ENCODE measurements at regions not wholly inside any gene's neighbourhood (a gene's known extent, or its start where the extent isn't known, plus 50 kb on each side); places are given as distances from the start of the nearest gene placed in this dataset.
A peak's percentile ranks its signal among the peaks of the same experiment; 100 is the strongest.

- intact Hi-C loops (cut with DNase I; ENCODE audit: low total_unique reads), result no loop called here
- peak; percentile 37 to 66 for DNase-seq
- 11 to 67% (median 31%) methylated on average over 1 of the region's 1 CpG for WGBS, 5 donors
- Histone ChIP-seq H3K4me1 (peaks cover 0 to 5% (median 0%) of the 10 kb centered on the region in 4 donors), H3K27me3 (no peaks in the 10 kb centered on the region), H3K27ac (no peak overlapping the region), H3K4me3 (no peak overlapping the region), H3K36me3 (no peaks in the 10 kb centered on the region), H3K9me3 (no peaks in the 10 kb centered on the region)
- TF ChIP-seq POLR2A (IDR thresholded peaks at IDR 0.05) (no peak), POLR2AphosphoS5 (IDR thresholded peaks at IDR 0.05) (no peak), CTCF (IDR thresholded peaks at IDR 0.05) (no peak), EP300 (IDR thresholded peaks at IDR 0.05) (no peak)
These were observed 150.4 kb upstream of the HMGN3 start for GRCh38 chr6:79384845-79385244.

GRCh38 chr6:79378957-79379356 is 144.5 kb upstream of the HMGN3 start:
- Histone ChIP-seq H3K27me3 (no peaks in the 10 kb centered on the region), H3K4me3 (no peak overlapping the region), H3K9me3 (no peaks in the 10 kb centered on the region), H3K27ac (no peak overlapping the region), H3K36me3 (no peaks in the 10 kb centered on the region), H3K4me1 (peaks cover 4 to 29% (median 13%) of the 10 kb centered on the region in 4 donors)
- TF ChIP-seq POLR2AphosphoS5 (IDR thresholded peaks at IDR 0.05), result no peak
- DNase-seq, result no peak
- WGBS, 5 donors, result 97 to 99% (median 97%) methylated on average over 5 of the region's 5 CpGs
- intact Hi-C loops (cut with DNase I; ENCODE audit: low total_unique reads), result no loop called here

- TF ChIP-seq POLR2A (IDR thresholded peaks at IDR 0.05) (no peak), EP300 (IDR thresholded peaks at IDR 0.05) (no peak), CTCF (IDR thresholded peaks at IDR 0.05) (no peak), POLR2AphosphoS5 (IDR thresholded peaks at IDR 0.05) (no peak)
- DNase-seq, result peak in 1 of 2 donors; percentile 46
- H3K9me3 ChIP-seq, result no peaks in the 10 kb centered on the region
- no peak overlapping the region for H3K4me3 ChIP-seq
- H3K36me3 ChIP-seq, result no peaks in the 10 kb centered on the region
- H3K4me1 ChIP-seq, result peaks cover 4 to 29% (median 16%) of the 10 kb centered on the region in 4 donors
- WGBS, 5 donors, result 8 to 19% (median 14%) methylated on average over 1 of the region's 1 CpG
- peak overlapping the region in 2 of 5 donors; percentile 19 to 23 for H3K27ac ChIP-seq
- intact Hi-C loops (cut with DNase I; ENCODE audit: low total_unique reads), result no loop called here
- H3K27me3 ChIP-seq, result no peaks in the 10 kb centered on the region
These were observed 143.4 kb upstream of the HMGN3 start for GRCh38 chr6:79377888-79378348.

- DNase-seq, result no peak
- peak overlapping the region in 1 of 5 donors; percentile 19 for H3K27ac ChIP-seq
- 15 to 41% (median 35%) methylated on average over 1 of the region's 1 CpG for WGBS, 5 donors
- H3K4me1 ChIP-seq, result peaks cover 4 to 29% (median 16%) of the 10 kb centered on the region in 4 donors
- H3K36me3 ChIP-seq, result no peaks in the 10 kb centered on the region
- intact Hi-C loops (cut with DNase I; ENCODE audit: low total_unique reads), result no loop called here
- H3K4me3 ChIP-seq, result no peak overlapping the region
- no peaks in the 10 kb centered on the region for H3K9me3 ChIP-seq
- TF ChIP-seq POLR2AphosphoS5 (IDR thresholded peaks at IDR 0.05), result no peak
- TF ChIP-seq POLR2A (IDR thresholded peaks at IDR 0.05), result no peak
- TF ChIP-seq CTCF (IDR thresholded peaks at IDR 0.05), result no peak
- no peak for TF ChIP-seq EP300 (IDR thresholded peaks at IDR 0.05)
- H3K27me3 ChIP-seq, result no peaks in the 10 kb centered on the region
These were observed 142.6 kb upstream of the HMGN3 start for GRCh38 chr6:79377047-79377446.

DNA sequence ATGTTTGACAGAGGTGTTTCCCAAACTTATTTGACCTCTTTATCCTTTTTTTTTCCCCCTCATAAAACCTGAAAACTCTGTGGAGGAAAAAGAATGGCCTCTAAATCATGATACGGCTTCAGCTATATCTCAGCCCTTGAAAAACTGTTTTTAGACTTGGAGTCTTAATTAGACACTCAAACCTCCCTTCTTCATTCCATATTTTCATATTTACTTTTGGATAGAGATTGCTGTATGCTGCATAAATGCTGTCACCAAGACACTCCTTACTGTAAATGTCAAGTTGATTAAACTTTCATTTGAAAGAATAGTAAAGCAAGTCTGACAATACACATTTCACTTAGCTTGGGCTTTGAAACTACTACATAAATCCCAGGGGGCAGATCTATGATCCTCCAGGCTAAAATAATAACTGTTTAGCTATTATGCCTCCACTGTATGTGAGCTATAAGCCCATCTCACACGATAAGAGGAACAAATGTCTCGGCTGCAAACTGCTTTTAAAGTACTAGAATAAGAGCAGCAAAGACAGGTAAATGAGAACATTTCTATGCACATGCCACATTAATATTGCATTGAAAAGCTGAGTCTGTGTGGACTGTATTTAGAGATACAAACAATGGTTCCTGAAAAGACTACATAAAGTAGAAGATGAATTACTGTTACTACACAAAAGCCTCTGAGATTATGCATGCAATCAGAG is 141.3 kb upstream of the HMGN3 start:
- intact Hi-C loops (cut with DNase I; ENCODE audit: low total_unique reads), result no loop called here
- TF ChIP-seq EP300 (IDR thresholded peaks at IDR 0.05) (no peak), POLR2A (IDR thresholded peaks at IDR 0.05) (no peak), CTCF (IDR thresholded peaks at IDR 0.05) (no peak), POLR2AphosphoS5 (IDR thresholded peaks at IDR 0.05) (no peak)

More for the DNA sequence above, 141.3 kb upstream of the HMGN3 start:
- Histone ChIP-seq H3K4me3 (no peak overlapping the region), H3K27me3 (no peaks in the 10 kb centered on the region), H3K36me3 (no peaks in the 10 kb centered on the region), H3K27ac (no peak overlapping the region), H3K9me3 (peaks cover 0 to under 1% (median under 1%) of the 10 kb centered on the region in 4 donors), H3K4me1 (peaks cover 4 to 29% (median 16%) of the 10 kb centered on the region in 4 donors)
- DNase-seq, result no peak
- WGBS, 5 donors, result 30 to 64% (median 43%) methylated on average over 3 of the region's 3 CpGs

Data from stomach (tissue), 8 donors.